GM12864 (cell line): ENCODE measurements at regions not wholly inside any gene's neighbourhood (a gene's known extent, or its start where the extent isn't known, plus 50 kb on each side); places are given as distances from the start of the nearest gene placed in this dataset.

Source experiments
- DNase-seq: peaks from one replicate; pipeline ENCODE4 v3.0.0-alpha.2; 2011; ENCODE audit warnings: low read depth
- H3K4me3 ChIP-seq: 2 replicates; pipeline ENCODE4 v1.5.1; 2011; ENCODE audit warnings: mild to moderate bottlenecking, low read depth, low read length, control low read depth
- CTCF ChIP-seq: IDR thresholded peaks from 2 replicates; pipeline ENCODE4 v1.5.1; 2011; ENCODE audit warnings: low read depth, mild to moderate bottlenecking, moderate library complexity, low read length, control low read depth, inconsistent platforms; ENCODE audit errors: missing control alignments

- TF ChIP-seq CTCF, result no peak
- no peak for DNase-seq
Observed at GRCh38 chr3:72255191-72255590, 470.2 kb upstream of the PROK2 start.

GRCh38 chr3:72254483-72254882 lies 469.5 kb upstream of the PROK2 start:
- TF ChIP-seq CTCF, result no peak
- no peak for DNase-seq
- H3K4me3 ChIP-seq, result no peak overlapping the region

More at GRCh38 chr3:72255191-72255590, 470.2 kb upstream of the PROK2 start:
- H3K4me3 ChIP-seq, result no peak overlapping the region

GRCh38 chr3:72250725-72251124 lies 465.8 kb upstream of the PROK2 start:
- no peak for TF ChIP-seq CTCF
- H3K4me3 ChIP-seq, result no peak overlapping the region
- no peak for DNase-seq

GRCh38 chr3:72248869-72249268 lies 463.9 kb upstream of the PROK2 start:
- H3K4me3 ChIP-seq, result no peak overlapping the region
- DNase-seq, result no peak
- TF ChIP-seq CTCF, result no peak

GRCh38 chr3:72248389-72248761 lies 463.4 kb upstream of the PROK2 start:
- DNase-seq, result no peak
- no peak overlapping the region for H3K4me3 ChIP-seq
- TF ChIP-seq CTCF, result no peak

GRCh38 chr3:72247645-72248388 lies 462.9 kb upstream of the PROK2 start:
- DNase-seq, result no peak
- H3K4me3 ChIP-seq, result no peak overlapping the region
- TF ChIP-seq CTCF, result no peak

GRCh38 chr3:72247126-72247525 lies 462.2 kb upstream of the PROK2 start:
- no peak for TF ChIP-seq CTCF
- no peak for DNase-seq
- no peak overlapping the region for H3K4me3 ChIP-seq
